Thyroid gland (tissue), 4 donors: ENCODE measurements at regions not wholly inside any gene's neighbourhood (a gene's known extent, or its start where the extent isn't known, plus 50 kb on each side); places are given as distances from the start of the nearest gene placed in this dataset.

ENCODE experiments used
- CTCF ChIP-seq, 6 experiments: fragments of 200-600 bp in 3 of 6; fragments of 450-650 bp in 3 of 6; sonication (generic) in 3 of 6; IDR thresholded peaks; one replicate each; pipeline ENCODE4 v1.5.1; 2016 to 2019; ENCODE audit warnings: antibody characterized with exemption in 6 of 6, mild to moderate bottlenecking in 2 of 6, inconsistent platforms in 1 of 6, moderate library complexity in 1 of 6
- POLR2A ChIP-seq, 2 donors: fragments of 450-650 bp; IDR thresholded peaks; one replicate each; pipeline ENCODE4 v1.6.1; 2017; ENCODE audit warnings: antibody characterized with exemption in 2 of 2, mild to moderate bottlenecking in 2 of 2, moderate library complexity in 1 of 2

DNA sequence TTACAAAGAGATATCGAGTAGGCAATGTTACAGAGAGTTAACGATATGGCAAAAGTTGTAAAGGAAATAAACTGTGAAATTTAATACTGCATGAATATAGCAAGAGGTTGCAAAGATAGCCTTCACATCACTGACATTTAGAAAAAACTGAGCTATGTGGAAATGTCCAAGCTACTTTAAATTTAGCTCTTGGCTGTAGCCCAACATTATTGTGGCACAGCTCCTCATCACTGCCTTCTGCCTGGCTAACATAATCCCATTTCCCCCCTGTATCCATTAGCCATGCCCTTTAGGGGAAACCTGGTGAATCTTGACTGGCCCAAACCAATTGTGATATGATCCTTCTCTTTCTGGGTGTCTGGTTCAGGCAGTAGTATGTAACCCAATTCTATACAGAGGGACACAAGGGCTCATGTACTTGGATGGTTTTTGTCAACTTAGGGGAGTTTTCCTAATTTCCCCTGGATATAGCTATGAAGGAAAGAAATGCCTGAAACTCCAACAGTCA, 115.4 kb downstream of the PFDN4 start:
- TF ChIP-seq CTCF (IDR thresholded peaks at IDR 0.05) (no peak), POLR2A (IDR thresholded peaks at IDR 0.05) (no peak)
